ENCODE measurements at regions not wholly inside any gene's neighbourhood (a gene's known extent, or its start where the extent isn't known, plus 50 kb on each side); places are given as distances from the start of the nearest gene placed in this dataset.
"Not testable (repeated sequence)": the region's sequence is repeated elsewhere in the genome, so short reads cannot be mapped to it uniquely, and the experiment has no call there.

GRCh38 chr9:72471096-72471495, 50.3 kb upstream of the TMC1 start:
- DNase-seq, result no peak

DNA sequence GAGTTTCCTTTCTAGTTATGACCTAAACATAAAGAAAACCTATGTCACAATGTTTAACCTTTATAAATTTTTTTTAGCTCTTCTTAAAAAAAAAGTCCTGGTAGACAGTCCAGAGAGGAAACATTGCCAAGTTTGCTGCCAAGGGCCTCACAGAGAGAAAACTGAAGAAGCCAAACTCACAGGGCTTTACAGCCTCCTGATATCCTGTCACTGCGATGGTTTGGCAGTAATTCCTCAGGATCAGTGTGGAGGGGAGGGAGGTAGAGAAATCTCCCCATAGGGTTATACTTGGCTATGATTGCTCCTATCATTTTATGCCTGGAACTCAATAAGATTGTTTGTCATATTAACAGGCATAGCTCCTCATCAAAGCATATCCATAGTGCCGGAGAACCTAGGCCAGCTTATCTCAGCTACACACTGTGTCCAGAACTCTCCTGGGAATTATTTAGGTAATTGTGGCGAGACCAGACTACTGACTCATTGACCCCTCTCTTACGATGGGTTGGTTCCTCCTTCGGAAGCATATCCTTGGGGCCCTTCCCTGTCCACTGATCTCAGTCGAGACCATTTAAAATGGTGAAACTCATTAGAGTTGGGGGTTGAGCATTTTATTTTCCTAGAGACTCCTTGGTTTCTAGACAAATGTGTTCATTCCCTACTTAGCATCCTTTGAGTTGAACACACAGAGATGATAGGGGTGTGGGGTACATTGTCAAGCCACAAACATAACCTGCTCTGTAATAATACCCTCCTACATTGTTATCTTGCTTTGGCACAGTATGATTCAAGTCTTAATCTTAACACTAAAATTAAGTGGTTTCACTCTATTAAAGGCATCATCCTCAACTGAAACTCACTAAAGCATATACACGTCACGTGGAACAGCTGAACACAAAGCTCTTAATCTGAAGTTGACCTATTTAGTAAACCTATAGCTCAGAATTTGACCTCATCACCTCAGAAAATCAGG, 53.4 kb upstream of the TMC1 start:
- no peak for DNase-seq

- DNase-seq, result no peak
Measured at GRCh38 chr9:72465593-72465984, 55.8 kb upstream of the TMC1 start.

GRCh38 chr9:72464857-72465592, 56.4 kb upstream of the TMC1 start:
- DNase-seq, result no peak

DNA sequence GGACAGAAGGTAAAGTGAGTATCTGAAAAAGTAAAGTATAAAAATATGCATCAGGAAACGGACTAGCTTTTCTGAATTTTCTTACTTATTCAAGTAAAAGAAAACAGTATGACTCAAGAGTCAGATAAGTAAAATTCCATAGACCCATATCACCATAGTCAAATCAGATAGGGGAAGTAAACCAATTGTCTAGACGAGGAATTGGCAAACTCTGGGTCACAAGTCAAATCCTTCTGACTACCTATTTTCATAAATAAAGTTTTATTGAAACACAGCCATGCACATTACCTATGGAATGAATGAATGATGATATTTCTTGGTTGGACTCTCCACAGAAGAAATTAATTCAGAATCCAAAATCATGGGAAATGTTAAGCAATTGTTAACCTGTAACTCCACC, 59.1 kb upstream of the TMC1 start:
- DNase-seq, result no peak

DNA sequence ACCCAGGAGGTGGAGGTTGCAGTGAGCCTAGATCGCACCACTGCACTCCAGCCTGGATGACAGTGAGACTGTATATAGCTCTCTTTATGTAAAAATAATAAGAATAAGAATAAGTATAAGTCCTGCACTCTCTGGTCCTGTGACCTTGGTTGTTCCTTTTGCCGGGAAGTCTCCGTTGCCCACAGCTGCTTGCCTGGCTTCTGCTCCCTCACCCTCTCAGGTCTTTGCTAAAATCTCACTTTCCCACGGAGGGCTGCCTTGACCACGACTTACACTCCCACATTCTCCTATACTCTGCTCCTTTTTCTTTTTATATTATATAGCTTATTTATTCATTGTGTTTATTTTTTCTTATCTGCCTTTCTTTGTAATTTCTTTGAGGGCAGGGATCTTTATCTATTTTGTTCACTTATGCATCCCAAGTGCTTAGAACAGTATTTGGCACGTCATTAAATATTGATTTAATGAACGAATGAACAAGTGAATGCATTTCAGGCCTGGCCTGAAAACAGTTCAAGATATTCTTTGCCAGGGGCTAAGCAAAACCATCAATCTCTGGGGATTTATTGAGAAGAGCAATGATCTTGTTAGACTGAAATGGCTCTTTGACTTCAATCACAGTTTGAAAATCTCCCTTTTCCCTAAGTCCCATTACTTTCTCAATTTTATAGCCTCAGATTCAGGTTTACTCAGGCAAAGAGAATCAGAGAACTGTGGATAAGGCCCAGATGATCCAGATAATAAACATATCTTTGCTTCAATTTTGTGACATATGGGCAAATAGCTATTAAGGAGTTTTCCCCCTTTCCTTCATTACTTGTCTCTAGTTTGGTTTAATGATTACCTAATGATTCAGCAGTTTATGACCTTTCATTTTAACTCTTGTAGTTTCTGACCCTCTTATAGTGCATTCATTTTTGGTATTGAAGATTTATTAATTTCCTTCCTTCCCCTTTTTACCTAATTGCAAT, 60.8 kb upstream of the TMC1 start:
- no peak for DNase-seq

DNA sequence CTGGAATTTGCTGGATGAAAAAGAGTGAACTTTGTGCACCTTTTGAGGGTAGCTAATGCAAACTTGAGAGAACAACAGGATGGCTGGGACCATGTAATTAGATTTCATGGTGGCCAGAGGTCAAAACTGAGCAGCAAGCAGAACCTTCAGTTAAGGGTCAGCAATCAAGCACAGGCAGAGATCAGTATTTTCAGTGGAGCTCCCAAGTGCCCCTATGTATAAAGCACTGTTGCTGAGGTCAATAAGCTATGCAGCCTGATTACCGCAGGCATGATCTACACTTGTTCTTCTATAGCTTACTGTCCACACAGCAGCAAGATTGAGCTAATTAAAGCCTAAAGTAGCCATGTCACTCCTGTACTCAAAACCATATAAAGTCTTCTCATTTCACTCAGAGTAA, 62.1 kb upstream of the TMC1 start:
- no peak for DNase-seq

GRCh38 chr9:72458153-72458552, 63.3 kb upstream of the TMC1 start:
- no peak for DNase-seq

DNA sequence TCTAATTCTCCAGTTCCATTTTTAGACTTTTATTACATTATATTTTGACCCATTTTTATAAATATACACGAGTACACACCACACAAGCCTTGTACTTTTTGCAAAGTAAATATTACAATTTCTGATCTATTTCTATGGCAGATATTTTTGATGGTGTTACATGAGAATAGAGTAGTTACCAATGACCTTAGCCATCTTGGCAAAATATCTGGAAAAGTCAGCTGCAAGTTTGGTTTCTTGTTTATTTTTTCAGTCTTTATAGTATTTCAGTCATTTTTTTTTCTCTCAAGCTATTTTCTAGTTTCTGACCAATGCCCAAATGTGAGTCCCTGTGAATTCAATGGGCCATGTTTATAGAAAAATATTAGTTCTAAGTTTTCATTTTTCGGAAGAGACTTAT, 64.0 kb upstream of the TMC1 start:
- no peak for DNase-seq

- no peak for DNase-seq
Measured at GRCh38 chr9:72454871-72455491, 66.4 kb upstream of the TMC1 start.

GRCh38 chr9:72453797-72454196, 67.6 kb upstream of the TMC1 start:
- no peak for DNase-seq

DNA sequence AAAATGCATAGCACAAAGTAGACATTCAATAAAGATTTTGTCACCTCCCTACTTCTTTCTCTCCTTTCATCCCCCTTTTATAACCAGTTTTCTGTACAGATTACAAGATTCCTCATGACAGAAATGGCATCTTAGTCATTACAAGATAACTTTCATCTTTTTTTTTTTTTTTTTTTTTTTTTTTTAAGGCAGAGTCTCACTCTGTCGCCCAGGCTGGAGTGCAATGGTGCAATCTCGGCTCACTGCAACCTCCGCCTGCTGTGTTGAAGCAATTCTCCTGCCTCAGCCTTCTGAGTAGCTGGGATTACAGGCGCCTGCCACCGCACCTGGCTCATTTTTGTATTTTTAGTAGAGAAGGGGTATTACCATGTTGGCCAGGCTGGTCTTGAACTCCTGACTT, 75.2 kb upstream of the TMC1 start:
- not testable (repeated sequence) for DNase-seq

DNA sequence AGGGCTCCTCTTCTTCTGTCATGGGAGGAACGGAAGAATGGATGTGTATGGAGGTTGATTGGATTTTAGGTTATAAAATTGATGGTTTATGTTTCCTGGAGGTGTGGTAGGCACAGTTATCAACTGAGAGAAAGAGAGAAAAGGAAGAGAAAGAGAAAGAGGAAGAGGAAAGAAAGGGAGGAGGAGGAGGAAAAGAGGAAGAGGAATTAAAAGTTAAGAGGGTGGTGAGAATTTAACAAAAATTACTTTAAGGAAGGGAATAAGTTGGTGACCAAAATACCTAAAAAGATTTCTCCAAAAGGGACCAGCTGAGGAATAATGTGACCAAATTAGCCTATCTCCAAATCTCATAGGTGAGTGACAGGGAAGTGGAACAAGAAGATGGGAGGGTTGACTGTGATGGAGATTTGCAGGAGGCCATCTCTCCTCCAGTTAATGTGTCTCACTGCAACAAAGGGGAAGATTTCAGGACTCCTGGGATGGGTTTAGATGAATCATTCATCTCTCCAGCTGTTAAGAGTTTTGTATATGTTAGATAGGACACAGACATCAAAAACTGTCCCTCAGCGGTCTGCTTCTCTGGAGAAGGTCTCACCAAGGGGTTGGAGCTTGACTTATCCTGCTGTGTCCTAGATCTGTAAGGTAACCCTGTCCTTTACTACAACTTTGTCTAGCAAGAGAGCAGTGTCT, 76.0 kb upstream of the TMC1 start:
- DNase-seq, result no peak

- DNase-seq, result no peak
Measured at GRCh38 chr9:72444435-72444834, 77.0 kb upstream of the TMC1 start.

- peak; percentile 38 for DNase-seq
Measured at GRCh38 chr9:72443855-72444254, 77.6 kb upstream of the TMC1 start.

DNA sequence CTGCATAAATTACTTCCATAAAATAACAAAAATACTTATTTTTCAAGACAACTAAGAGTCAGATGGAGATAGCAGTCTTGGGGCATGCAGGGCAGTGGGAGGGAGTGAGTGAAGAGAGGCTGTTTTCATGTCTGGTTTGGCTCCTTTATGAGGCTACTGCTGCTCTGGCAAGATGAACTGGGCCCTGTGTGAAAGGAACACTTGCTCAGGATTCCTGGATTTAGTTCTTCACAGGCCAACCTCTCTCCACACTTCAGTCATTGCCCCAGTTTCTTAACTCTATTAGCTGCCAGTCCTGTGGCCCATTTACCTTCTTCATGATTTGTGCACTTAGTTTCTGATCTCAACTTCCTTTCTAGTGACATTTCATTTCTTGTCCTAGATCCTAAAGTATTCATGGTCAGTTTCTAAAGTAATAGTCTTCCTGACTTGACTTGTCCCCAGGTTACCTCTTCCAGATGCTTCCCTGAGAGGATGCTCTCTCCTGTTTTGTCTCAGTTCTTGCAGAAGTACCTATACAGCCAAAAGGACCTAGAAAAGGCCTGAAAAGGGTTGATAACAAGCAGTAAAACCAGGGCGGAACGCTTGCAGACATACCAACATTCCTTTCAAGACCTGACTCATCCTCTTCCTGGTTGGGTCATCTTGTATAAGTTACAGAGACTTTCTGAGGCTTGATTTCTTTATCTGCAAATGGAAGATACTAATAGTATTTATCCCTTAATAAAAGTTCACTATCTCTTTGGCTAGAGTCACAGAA, 77.0 kb upstream of the ZFAND5 start:
- no peak for DNase-seq

DNA sequence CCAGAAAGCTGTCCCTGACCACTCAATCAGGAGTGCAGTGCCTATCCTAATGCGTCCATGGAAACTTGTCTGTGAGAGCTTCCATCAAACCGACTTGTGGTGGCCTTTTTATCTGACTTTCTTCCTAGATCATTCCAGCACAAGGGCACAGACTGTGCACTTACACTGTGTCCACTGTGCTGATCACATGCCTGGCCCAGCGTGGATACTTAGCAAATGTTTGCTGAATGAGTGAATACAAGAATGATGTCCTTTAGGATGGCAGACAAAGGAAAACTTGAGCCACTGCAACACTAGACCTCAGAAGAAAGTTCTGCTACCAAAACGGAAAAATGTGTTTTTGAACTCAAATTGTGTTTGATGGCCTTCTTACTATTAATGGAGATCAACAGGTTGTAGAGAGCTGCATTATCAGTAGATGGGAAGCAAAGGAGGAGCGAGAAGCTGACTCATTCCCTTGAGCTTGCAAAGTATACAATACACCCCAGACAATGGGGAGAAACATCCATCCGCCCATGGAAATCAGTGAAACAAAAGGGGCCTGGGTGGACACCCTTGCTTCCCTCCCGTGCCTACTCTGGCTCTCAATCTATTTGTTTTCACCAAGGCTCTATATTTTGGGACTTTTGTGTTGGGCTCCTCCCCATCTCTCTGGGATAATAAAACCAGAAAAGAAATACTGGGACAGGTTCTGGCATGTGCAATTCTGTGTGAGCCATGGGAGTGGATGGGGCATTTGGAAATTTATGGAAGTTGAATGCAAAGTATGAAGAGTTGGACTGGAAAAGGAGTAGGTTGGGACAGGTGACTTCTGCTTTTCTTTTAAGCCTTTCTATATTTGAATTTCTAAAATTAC, 76.2 kb upstream of the ZFAND5 start:
- DNase-seq, result no peak

GRCh38 chr9:72440378-72440777, 75.4 kb upstream of the ZFAND5 start:
- DNase-seq, result no peak

GRCh38 chr9:72433616-72434267, 68.7 kb upstream of the ZFAND5 start:
- not testable (repeated sequence) for DNase-seq

DNA sequence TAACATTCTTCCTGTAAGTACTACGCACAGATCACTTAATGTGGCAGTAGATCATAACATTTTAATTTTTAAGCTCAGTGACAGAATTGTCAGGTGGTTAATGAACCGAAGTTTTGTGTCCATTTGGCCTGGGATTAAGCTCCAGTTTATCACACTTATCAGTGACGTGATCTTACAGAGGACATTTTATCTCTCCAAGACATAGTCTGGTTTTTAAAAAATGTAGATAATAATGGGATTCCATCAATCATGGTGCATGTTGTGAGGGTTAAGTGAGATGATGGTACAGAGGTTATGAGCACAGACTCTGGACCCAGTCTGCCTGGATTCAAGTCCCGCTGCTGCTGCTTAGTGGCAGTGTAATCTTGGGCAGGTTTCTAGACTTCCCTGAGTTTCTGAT, 66.0 kb upstream of the ZFAND5 start:
- no peak for DNase-seq

Measured in SIG-M5 (cell line).